ENCODE measurements at regions not wholly inside any gene's neighbourhood (a gene's known extent, or its start where the extent isn't known, plus 50 kb on each side); places are given as distances from the start of the nearest gene placed in this dataset.

DNA sequence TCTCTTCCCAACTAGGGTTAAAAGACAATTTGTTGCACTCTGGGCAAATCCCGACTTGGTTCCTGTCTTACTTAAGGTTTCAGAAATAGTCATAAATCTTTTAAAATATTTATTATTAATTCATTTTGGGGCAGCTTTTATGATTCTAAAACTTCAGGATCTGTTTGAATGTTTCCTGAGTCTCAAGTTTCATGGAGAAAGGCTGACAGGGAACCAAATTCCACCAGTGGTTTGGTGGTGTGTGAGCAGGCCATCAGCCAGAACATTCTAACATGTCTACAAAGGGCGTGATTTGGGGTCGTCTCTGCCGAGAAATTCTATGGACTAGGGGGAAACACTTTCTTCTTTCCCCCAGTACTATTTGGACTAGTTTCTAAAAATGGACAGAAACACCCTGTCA lies 366.4 kb downstream of the ZNF521 start:
- no peak overlapping the region for H3K27ac Mint-ChIP-seq
- H3K4me3 Mint-ChIP-seq, result no peak overlapping the region
- H3K4me1 Mint-ChIP-seq, result peaks cover 0 to 2% (median 0%) of the 10 kb centered on the region in 3 donors
- no peaks in the 10 kb centered on the region for H3K9me3 Mint-ChIP-seq
- H3K27me3 Mint-ChIP-seq, result peaks cover 10% of the 10 kb centered on the region
- no peaks in the 10 kb centered on the region for H3K36me3 Mint-ChIP-seq

DNA sequence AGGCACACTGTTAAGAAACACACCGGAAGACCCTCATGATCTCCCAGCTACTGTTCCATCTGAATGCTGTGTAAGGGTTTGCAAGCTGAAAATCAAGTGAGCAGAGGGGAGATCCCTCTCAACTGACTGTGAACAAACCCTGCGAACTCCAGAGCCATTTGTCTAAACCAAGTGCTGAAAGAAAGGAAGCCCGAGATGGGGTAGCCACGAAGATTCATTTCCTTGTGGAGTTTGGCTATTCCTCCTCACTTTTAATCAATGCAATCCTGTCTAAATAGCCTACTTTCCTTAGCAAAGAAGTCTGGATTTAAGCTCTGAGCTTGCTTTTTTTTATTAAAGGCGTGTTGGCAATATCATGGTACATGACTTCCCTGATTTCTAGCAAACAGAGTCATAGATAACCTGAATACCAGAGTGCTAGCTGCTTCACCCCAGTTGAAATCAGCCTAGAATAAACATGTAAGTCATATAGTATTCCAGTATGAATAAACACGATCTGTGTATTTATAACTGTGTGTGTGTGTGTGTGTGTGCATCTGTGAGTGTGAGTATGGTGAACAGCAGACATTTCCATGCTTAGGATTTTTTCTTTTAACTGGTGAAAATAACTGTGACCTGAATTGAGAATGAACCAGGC lies 365.2 kb downstream of the ZNF521 start:
- H3K4me3 Mint-ChIP-seq, result no peak overlapping the region
- peaks cover 10% of the 10 kb centered on the region for H3K27me3 Mint-ChIP-seq
- no peak overlapping the region for H3K27ac Mint-ChIP-seq
- no peaks in the 10 kb centered on the region for H3K9me3 Mint-ChIP-seq
- H3K36me3 Mint-ChIP-seq, result no peaks in the 10 kb centered on the region
- peaks cover 0 to 2% (median 0%) of the 10 kb centered on the region in 3 donors for H3K4me1 Mint-ChIP-seq

DNA sequence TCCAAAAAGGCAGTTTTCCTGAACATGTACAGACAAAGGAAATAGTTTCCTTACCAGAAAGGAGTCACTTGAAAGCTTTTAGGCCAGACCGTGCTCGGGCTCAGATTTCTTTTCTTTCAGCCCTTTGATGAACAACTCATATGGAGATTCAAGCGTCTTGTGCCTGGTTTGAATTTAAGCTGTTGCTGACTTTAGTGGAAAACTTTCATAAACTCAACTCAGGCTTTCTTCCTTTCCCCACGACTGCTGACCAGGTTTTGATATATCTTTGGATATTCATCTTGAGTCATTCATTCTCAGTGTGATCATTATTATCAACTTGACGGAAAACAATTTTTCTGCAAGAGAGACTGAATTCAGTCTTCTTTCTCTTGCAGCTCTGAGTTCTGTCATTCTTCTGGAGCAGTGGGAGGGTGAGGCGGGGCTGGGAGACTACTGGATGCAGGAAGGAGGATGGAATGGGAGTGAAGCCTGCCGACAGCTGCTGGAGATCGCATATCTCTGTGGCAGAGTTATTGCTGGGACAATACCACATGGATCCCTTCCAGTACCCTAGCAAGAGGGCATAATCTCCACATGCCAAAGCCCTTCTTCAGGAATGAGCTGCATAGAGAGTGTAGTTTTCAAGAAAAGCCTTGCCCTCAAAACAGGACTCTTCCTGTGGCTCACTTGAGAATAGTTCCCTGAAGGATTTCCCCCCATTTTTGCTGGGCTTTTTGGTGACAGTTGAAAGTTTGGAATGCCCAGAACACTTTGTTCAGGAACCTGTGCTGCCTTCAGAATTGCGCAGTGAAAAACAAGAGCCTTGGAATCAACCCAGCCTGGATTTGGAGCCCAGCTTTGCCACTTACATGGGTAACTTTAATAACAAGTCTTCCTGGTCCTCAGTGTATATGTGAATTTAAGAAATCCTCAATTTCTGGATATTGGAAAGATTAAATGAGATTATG lies 364.4 kb downstream of the ZNF521 start:
- Mint-ChIP-seq H3K27me3 (peaks cover 9% of the 10 kb centered on the region), H3K4me3 (no peak overlapping the region), H3K27ac (no peak overlapping the region), H3K4me1 (peaks cover 0 to 2% (median 0%) of the 10 kb centered on the region in 3 donors), H3K9me3 (peaks cover 0 to 2% (median 0%) of the 10 kb centered on the region in 3 donors), H3K36me3 (no peaks in the 10 kb centered on the region)

DNA sequence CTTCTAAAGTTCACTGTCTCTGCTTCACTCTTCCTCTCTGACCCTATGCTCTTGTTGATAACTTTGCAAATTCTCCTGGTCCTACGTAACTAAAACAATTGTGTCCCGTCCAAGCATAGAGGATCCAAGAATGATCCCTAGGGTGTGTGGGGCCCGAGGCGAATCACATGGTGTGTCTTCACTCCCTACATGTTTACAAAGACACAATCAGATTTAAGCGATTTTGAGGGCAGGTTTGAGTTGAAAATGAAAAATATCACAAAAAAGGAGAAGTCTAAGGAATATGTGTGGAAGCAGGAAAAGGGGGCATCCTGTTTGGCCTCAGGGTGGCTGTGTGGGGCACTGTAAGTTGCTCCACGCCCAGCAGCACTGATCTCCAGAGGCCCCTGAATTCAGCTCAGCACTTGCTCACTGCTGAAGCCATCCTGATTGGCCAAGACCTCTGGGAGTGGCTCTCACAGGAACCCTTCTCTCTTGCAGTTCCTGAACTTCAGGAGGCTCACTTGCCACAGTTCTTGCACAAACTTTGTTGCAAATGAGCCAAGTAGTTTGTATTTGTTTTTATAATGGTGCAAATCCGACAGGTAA lies 363.6 kb downstream of the ZNF521 start:
- H3K27ac Mint-ChIP-seq, result no peak overlapping the region
- H3K36me3 Mint-ChIP-seq, result no peaks in the 10 kb centered on the region
- no peak overlapping the region for H3K4me3 Mint-ChIP-seq
- H3K4me1 Mint-ChIP-seq, result peaks cover 0 to 2% (median 0%) of the 10 kb centered on the region in 3 donors
- H3K9me3 Mint-ChIP-seq, result peaks cover 0 to 2% (median 0%) of the 10 kb centered on the region in 3 donors
- peaks cover 5% of the 10 kb centered on the region for H3K27me3 Mint-ChIP-seq

DNA sequence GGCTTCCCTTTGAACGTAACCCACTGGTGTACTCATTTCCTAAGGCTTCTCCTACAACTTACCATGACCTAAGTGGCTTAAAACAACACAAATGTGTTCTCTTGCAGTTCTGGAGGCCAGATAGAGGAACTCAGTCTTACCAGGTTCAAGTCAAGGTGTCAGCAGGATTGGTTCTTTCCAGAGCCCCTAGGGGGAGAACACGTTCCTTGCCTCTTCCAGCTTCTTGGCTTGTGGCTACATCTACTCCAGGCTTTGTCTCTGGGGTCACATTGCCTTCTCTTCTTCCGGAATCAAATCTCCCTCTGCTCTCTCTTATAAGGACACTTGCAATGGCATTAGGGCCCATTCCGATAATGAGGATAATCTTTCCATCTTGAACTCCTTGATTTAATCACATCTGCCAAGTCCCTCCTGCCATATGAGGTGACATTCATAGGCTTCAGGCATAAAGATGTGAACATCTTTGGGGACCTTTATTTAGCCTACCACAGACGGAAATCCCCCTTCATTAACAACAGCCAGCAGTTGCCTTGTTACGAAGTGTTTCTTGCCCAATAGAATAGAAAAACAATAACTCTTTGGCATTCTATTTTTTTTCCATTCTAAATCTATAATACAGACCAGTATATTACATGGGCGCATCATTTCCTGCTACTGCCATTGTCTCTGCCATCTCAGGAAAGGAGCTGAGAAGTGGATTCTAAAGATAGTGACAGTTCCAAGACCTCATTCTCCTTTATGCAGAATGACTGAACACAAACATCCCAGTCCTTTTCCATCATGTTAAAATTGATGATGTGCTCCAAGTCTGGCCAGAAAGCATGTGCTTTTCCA lies 362.0 kb downstream of the ZNF521 start:
- H3K4me3 Mint-ChIP-seq, result no peak overlapping the region
- H3K36me3 Mint-ChIP-seq, result no peaks in the 10 kb centered on the region
- H3K9me3 Mint-ChIP-seq, result peaks cover 0 to 2% (median 0%) of the 10 kb centered on the region in 3 donors
- peaks cover 0 to 2% (median 0%) of the 10 kb centered on the region in 3 donors for H3K4me1 Mint-ChIP-seq
- H3K27ac Mint-ChIP-seq, result no peak overlapping the region
- peaks cover 3% of the 10 kb centered on the region for H3K27me3 Mint-ChIP-seq

DNA sequence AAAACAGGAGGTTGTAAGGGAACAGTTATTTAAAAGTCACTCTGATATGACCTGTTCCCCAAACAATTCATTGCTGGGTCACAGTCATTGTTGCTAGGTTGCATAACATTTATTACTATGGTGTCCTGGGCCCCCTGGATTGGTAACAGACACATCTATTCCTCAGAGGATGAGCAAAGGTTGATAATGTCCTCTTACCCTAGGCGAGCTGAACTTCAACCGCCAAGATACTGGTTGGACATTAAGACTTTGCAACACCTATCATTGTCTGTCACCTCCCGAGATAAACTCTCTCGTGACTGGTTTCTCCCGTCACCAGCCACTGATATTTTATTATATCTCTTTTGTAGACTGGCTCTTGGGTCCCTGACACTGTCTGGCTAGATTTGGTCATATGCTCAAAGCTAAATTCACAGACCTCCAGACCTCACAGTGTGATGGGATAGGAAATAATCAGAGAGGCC lies 361.3 kb downstream of the ZNF521 start:
- H3K4me3 Mint-ChIP-seq, result no peak overlapping the region
- no peaks in the 10 kb centered on the region for H3K36me3 Mint-ChIP-seq
- H3K27me3 Mint-ChIP-seq, result peaks cover 2% of the 10 kb centered on the region
- no peak overlapping the region for H3K27ac Mint-ChIP-seq
- H3K9me3 Mint-ChIP-seq, result peaks cover 0 to 2% (median 0%) of the 10 kb centered on the region in 3 donors
- H3K4me1 Mint-ChIP-seq, result peaks cover 0 to 2% (median 0%) of the 10 kb centered on the region in 3 donors

DNA sequence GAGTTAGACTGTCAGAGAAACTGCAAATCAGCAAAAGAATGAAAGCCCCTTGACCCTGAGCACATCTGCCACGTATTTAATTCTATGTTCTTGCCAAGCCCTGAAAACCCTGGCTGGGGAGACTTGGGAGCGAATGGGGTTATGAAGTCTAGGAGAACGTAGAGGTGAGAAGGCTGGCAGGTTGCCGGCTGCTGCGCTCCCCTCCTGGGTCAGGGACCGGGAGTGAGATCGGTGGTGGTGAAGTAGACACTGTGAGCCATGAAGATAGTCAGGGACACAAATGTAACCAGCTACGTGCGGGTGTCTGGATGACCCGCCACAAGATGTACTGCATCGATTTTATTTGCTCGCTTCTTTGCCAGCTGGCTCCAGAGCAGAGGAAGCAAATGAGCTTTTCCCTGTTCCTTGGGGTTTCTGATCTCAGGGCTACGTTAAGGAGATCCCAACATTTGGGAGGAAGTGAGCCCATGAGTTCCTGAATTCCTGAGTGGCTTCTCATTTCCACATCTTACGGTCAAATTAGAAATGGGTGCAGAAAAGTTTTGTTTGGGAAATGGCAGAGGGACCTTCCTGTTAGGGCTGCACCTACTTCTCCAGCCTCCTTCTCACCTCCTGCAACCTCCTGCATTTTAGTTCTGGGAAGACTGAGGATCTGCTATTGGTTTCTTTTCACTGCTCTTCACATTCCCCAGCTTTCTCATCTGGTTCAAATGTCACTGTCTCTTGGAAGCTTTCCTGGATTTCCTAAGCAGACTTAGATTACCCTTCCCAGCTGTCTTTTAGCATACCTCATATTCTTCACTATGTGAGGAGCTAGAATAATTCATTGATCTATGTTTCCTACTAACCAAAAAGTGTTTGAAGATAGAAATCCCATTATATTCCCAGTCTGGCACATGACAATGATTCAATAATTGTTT lies 360.6 kb downstream of the ZNF521 start:
- H3K4me3 Mint-ChIP-seq, result no peak overlapping the region
- peaks cover 0 to 2% (median 0%) of the 10 kb centered on the region in 3 donors for H3K4me1 Mint-ChIP-seq
- no peaks in the 10 kb centered on the region for H3K36me3 Mint-ChIP-seq
- H3K9me3 Mint-ChIP-seq, result peaks cover 0 to 2% (median 0%) of the 10 kb centered on the region in 3 donors
- H3K27me3 Mint-ChIP-seq, result peaks cover 2% of the 10 kb centered on the region
- no peak overlapping the region for H3K27ac Mint-ChIP-seq

DNA sequence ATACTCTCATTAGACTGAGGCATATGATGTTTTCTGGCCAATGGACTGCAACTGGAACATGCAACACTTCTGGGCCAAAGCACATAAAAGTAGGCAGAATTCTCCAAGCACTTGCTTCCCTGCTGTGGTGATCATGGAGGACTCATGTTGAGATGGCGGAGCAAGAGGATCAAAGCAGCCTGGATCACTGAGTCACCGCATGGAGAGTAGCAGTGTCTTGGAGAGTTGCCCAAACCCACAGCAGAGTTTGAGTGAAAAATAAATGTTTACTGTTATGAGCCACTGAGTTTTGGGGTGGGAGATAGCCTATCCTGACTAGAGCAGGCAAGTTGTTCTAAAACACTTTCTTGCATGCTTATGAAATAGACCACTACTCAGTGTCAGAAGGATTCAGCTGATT lies 359.5 kb downstream of the ZNF521 start:
- peaks cover 0 to 2% (median 0%) of the 10 kb centered on the region in 3 donors for H3K4me1 Mint-ChIP-seq
- no peaks in the 10 kb centered on the region for H3K36me3 Mint-ChIP-seq
- H3K4me3 Mint-ChIP-seq, result no peak overlapping the region
- H3K9me3 Mint-ChIP-seq, result peaks cover 0 to 2% (median 0%) of the 10 kb centered on the region in 3 donors
- no peak overlapping the region for H3K27ac Mint-ChIP-seq
- peaks cover 2% of the 10 kb centered on the region for H3K27me3 Mint-ChIP-seq

DNA sequence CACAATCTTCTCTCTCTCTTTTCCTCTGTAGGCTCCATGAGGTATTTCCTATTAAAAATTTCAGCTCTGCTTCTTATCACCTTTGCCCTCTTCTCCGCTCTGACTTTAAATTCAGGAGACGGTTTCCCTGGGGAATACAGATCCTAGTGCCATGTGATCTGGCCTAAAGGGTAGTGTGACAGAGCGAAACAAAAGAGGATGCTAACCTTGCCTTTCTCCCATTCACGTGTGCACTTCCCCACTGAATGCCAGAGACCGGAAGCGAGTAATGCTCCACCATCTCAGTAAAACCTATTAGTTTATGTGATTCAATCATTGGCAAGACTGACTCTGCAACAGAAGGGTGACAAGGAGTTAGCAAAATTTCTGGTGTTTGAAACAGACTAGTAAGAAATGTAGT lies 358.3 kb downstream of the ZNF521 start:
- no peaks in the 10 kb centered on the region for H3K36me3 Mint-ChIP-seq
- H3K27me3 Mint-ChIP-seq, result no peaks in the 10 kb centered on the region
- H3K27ac Mint-ChIP-seq, result no peak overlapping the region
- peaks cover 0 to 2% (median under 1%) of the 10 kb centered on the region in 3 donors for H3K9me3 Mint-ChIP-seq
- no peak overlapping the region for H3K4me3 Mint-ChIP-seq
- H3K4me1 Mint-ChIP-seq, result peaks cover 0 to 2% (median 0%) of the 10 kb centered on the region in 3 donors

DNA sequence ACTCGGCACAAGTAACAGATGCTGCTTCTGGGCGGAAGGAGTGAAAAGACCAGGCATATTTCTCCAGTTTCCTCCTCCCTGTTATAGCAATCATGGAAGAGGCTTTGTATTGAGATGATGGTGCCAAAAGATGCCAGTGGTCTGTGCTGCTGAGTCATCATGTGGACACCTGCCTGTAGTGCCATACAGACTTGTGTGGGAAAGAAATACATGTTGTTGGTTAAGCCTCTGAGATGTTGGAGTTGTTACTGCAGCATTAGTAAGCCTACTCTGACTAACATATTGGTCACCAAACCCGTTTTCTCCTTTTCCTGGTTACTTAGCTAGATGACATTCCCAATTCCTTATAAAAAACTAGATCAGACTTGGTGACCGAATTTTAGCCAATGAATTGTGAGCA lies 356.9 kb downstream of the ZNF521 start:
- Mint-ChIP-seq H3K36me3 (no peaks in the 10 kb centered on the region), H3K4me3 (no peak overlapping the region), H3K27me3 (no peaks in the 10 kb centered on the region), H3K27ac (no peak overlapping the region), H3K9me3 (peaks cover 6 to 15% (median 9%) of the 10 kb centered on the region in 3 donors), H3K4me1 (peaks cover 0 to under 1% (median 0%) of the 10 kb centered on the region in 3 donors)

DNA sequence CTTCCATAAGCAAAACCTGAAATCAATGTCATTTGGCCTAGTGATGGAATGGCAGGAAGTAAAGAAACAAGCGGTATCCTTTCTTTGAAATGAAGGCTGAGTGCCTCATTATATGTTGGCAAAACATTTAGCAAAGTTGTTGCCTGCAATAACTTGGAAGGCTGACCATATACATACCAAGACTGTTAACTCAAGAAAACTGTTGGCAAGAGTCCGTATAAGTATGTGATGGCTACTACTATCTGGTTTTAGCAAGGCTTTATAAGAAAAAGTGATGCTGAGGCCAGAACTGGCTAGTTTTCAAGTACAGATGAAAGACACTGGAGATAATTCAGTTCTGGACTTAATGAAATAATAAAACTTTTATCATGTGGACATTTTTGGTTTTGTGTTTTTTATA lies 356.2 kb downstream of the ZNF521 start:
- Mint-ChIP-seq H3K36me3 (no peaks in the 10 kb centered on the region), H3K27me3 (no peaks in the 10 kb centered on the region), H3K4me3 (no peak overlapping the region), H3K9me3 (peaks cover 6 to 17% (median 9%) of the 10 kb centered on the region in 3 donors), H3K4me1 (no peaks in the 10 kb centered on the region), H3K27ac (no peak overlapping the region)

DNA sequence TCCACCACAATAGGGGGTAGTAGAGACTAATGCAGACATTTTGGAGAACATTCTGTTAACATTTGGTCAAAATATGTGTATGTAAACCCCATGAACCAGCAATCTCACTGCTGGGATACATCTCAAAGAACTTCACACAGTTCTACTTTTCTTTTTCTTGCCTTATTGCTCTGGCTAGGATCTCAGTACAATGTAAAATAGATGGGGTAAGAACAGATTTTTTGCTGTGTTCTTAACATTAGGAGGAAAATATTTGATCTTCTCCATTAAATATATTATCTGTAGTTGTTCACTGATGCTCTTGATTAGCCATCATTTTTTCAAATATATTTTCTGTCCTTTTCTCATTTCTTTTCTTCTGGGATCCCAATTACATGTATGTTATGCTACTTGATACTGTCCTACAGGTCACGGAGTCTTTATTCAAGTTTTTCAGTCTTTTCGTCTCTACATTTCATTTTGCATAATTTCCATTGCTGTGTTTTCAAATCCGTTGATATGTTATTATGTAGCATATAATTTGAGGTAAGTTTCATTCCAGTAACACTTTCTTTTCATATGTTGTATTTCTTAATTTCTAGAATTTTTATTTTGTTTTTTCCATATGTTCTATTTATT lies 352.2 kb downstream of the ZNF521 start:
- H3K36me3 Mint-ChIP-seq, result no peaks in the 10 kb centered on the region
- H3K4me3 Mint-ChIP-seq, result no peak overlapping the region
- H3K4me1 Mint-ChIP-seq, result peaks cover 0 to 7% (median 3%) of the 10 kb centered on the region in 3 donors
- H3K27me3 Mint-ChIP-seq, result no peaks in the 10 kb centered on the region
- H3K27ac Mint-ChIP-seq, result no peak overlapping the region
- peaks cover 6 to 18% (median 13%) of the 10 kb centered on the region in 3 donors for H3K9me3 Mint-ChIP-seq

DNA sequence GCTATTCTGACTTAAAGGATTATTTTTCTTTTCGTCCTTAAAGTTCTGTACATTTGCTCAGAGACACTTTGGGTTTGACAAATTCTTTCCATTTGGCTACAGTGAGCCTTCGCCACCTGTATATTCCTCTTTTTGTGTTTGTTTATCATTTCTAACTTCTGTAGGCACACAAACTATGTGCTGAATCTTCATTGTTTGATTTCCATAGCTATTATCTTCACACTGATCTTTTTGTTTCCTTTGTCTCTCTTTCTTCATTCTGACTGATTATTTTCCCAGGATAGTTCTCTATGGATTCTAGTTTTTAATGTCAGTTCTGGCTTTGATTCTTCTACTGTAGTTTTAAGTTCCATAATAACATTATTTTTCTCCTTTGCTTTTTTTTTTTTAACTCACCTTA lies 350.2 kb downstream of the ZNF521 start:
- peaks cover 6 to 18% (median 13%) of the 10 kb centered on the region in 3 donors for H3K9me3 Mint-ChIP-seq
- H3K27me3 Mint-ChIP-seq, result no peaks in the 10 kb centered on the region
- H3K4me3 Mint-ChIP-seq, result no peak overlapping the region
- no peak overlapping the region for H3K27ac Mint-ChIP-seq
- H3K4me1 Mint-ChIP-seq, result peaks cover 0 to 7% (median 3%) of the 10 kb centered on the region in 3 donors
- H3K36me3 Mint-ChIP-seq, result no peaks in the 10 kb centered on the region
